Parathyroid adenoma (tissue), 2 donors: ENCODE measurements at regions not wholly inside any gene's neighbourhood (a gene's known extent, or its start where the extent isn't known, plus 50 kb on each side); places are given as distances from the start of the nearest gene placed in this dataset.

Source experiments
- H2AFZ ChIP-seq: fragments of 300-600 bp; sonication (generic); one replicate; pipeline ENCODE4 v1.7.0; 2017; ENCODE audit warnings: antibody characterized with exemption, mild to moderate bottlenecking
- H3K27ac ChIP-seq: fragments of 300-600 bp; sonication (generic); one replicate; pipeline ENCODE4 v1.7.0; 2017
- H3K27me3 ChIP-seq: fragments of 300-600 bp; sonication (generic); one replicate; pipeline ENCODE4 v1.7.0; 2017; ENCODE audit warnings: low read length; ENCODE audit not compliant: control insufficient read depth, insufficient read depth
- H3K36me3 ChIP-seq: fragments of 300-600 bp; sonication (generic); one replicate; pipeline ENCODE4 v1.7.0; 2017; ENCODE audit warnings: low read length; ENCODE audit not compliant: control insufficient read depth, insufficient read depth
- H3K4me1 ChIP-seq: fragments of 300-600 bp; sonication (generic); one replicate; pipeline ENCODE4 v1.7.0; 2017; ENCODE audit warnings: control low read depth
- H3K4me2 ChIP-seq: fragments of 300-600 bp; sonication (generic); one replicate; pipeline ENCODE4 v1.7.0; 2017; ENCODE audit warnings: low read length
- H3K4me3 ChIP-seq: fragments of 300-600 bp; sonication (generic); one replicate; pipeline ENCODE4 v1.7.0; 2017; ENCODE audit warnings: low read depth, low read length
- H3K79me2 ChIP-seq: fragments of 300-600 bp; sonication (generic); one replicate; pipeline ENCODE4 v1.7.0; 2017; ENCODE audit warnings: control low read depth
- H3K9ac ChIP-seq: fragments of 300-600 bp; sonication (generic); one replicate; pipeline ENCODE4 v1.7.0; 2017; ENCODE audit warnings: mild to moderate bottlenecking
- H3K9me3 ChIP-seq: fragments of 300-600 bp; sonication (generic); one replicate; pipeline ENCODE4 v1.7.0; 2017; ENCODE audit warnings: low read length; ENCODE audit not compliant: control insufficient read depth
- TF ChIP-seq, protein P1 (sequence below): fragments of 300-600 bp; sonication (generic); IDR thresholded peaks from one replicate; pipeline ENCODE4 v1.7.0; 2017; ENCODE audit warnings: antibody characterized with exemption, mild to moderate bottlenecking
- donor health status: primary hyperparathyroidism.

- no peaks in the 10 kb centered on the region for H3K36me3 ChIP-seq
- no peaks in the 10 kb centered on the region for H3K27me3 ChIP-seq
- no peak overlapping the region for H3K4me2 ChIP-seq
- TF ChIP-seq, protein P1, sequence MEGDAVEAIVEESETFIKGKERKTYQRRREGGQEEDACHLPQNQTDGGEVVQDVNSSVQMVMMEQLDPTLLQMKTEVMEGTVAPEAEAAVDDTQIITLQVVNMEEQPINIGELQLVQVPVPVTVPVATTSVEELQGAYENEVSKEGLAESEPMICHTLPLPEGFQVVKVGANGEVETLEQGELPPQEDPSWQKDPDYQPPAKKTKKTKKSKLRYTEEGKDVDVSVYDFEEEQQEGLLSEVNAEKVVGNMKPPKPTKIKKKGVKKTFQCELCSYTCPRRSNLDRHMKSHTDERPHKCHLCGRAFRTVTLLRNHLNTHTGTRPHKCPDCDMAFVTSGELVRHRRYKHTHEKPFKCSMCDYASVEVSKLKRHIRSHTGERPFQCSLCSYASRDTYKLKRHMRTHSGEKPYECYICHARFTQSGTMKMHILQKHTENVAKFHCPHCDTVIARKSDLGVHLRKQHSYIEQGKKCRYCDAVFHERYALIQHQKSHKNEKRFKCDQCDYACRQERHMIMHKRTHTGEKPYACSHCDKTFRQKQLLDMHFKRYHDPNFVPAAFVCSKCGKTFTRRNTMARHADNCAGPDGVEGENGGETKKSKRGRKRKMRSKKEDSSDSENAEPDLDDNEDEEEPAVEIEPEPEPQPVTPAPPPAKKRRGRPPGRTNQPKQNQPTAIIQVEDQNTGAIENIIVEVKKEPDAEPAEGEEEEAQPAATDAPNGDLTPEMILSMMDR: no peak
- no peak overlapping the region for H3K27ac ChIP-seq
- no peak overlapping the region for H2AFZ ChIP-seq
- no peaks in the 10 kb centered on the region for H3K79me2 ChIP-seq
- no peak overlapping the region for H3K4me3 ChIP-seq
- no peaks in the 10 kb centered on the region for H3K9me3 ChIP-seq
- H3K9ac ChIP-seq: no peak overlapping the region
- no peaks in the 10 kb centered on the region for H3K4me1 ChIP-seq
Measured at GRCh38 chr2:155020246-155020645, 321.8 kb downstream of the KCNJ3 start.

- Histone ChIP-seq H3K79me2 (no peaks in the 10 kb centered on the region), H3K4me3 (no peak overlapping the region), H3K27ac (no peak overlapping the region), H3K4me2 (no peak overlapping the region), H3K9me3 (no peaks in the 10 kb centered on the region), H3K36me3 (no peaks in the 10 kb centered on the region), H3K4me1 (no peaks in the 10 kb centered on the region), H2AFZ (no peak overlapping the region), H3K9ac (no peak overlapping the region), H3K27me3 (no peaks in the 10 kb centered on the region)
- TF ChIP-seq, protein P1: no peak
Measured at GRCh38 chr2:155010925-155011324, 312.4 kb downstream of the KCNJ3 start.

GRCh38 chr2:154995361-154995760 lies 296.9 kb downstream of the KCNJ3 start:
- TF ChIP-seq, protein P1: no peak
- H2AFZ ChIP-seq: no peak overlapping the region
- H3K36me3 ChIP-seq: no peaks in the 10 kb centered on the region
- no peak overlapping the region for H3K4me2 ChIP-seq
- H3K27ac ChIP-seq: no peak overlapping the region
- no peak overlapping the region for H3K4me3 ChIP-seq
- no peaks in the 10 kb centered on the region for H3K9me3 ChIP-seq
- H3K79me2 ChIP-seq: no peaks in the 10 kb centered on the region
- H3K4me1 ChIP-seq: no peaks in the 10 kb centered on the region
- H3K27me3 ChIP-seq: no peaks in the 10 kb centered on the region
- H3K9ac ChIP-seq: no peak overlapping the region

DNA sequence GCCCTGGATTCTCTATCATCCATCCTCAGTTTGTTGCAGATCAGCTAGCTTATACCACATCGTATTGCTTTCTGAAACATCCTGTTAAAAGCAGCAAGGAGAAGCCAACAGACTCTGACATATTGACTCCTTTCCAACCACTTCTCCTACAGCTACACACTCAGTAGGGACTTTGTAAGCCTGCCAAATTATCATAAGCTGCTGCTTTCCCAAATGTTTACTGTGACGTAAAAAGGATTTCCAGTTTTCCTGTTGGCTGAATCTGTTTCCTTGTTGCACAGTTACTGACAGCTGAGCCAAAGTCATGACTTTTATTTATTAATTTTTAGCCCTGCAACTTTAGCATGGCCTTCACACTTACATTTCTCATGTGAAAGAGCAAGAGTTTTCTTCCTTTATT lies 294.3 kb downstream of the KCNJ3 start:
- H2AFZ ChIP-seq: no peak overlapping the region
- H3K4me1 ChIP-seq: no peaks in the 10 kb centered on the region
- no peaks in the 10 kb centered on the region for H3K9me3 ChIP-seq
- no peaks in the 10 kb centered on the region for H3K79me2 ChIP-seq
- H3K27ac ChIP-seq: no peak overlapping the region
- no peak overlapping the region for H3K9ac ChIP-seq
- TF ChIP-seq, protein P1: no peak
- H3K4me3 ChIP-seq: no peak overlapping the region
- no peaks in the 10 kb centered on the region for H3K36me3 ChIP-seq
- no peaks in the 10 kb centered on the region for H3K27me3 ChIP-seq
- H3K4me2 ChIP-seq: no peak overlapping the region

- H3K4me2 ChIP-seq: no peak overlapping the region
- no peak overlapping the region for H3K9ac ChIP-seq
- TF ChIP-seq, protein P1: no peak
Measured at GRCh38 chr2:154978710-154979109, 280.2 kb downstream of the KCNJ3 start.

More at GRCh38 chr2:154978710-154979109, 280.2 kb downstream of the KCNJ3 start:
- Histone ChIP-seq H3K4me3 (no peak overlapping the region), H3K27ac (no peak overlapping the region), H3K9me3 (no peaks in the 10 kb centered on the region), H3K4me1 (no peaks in the 10 kb centered on the region), H3K36me3 (no peaks in the 10 kb centered on the region), H3K79me2 (no peaks in the 10 kb centered on the region), H3K27me3 (no peaks in the 10 kb centered on the region), H2AFZ (no peak overlapping the region)
